H1 (cell line): ENCODE measurements at regions not wholly inside any gene's neighbourhood (a gene's known extent, or its start where the extent isn't known, plus 50 kb on each side); places are given as distances from the start of the nearest gene placed in this dataset.

Source experiments
- CTCF ChIA-PET: fragments of 300-600 bp; sonication (Branson Sonifier 250); formaldehyde crosslinking; loops from one replicate; lab custom pipeline; 2021; ENCODE audit not compliant: partially characterized antibody; lab: Charles Lee
- POLR2A ChIA-PET: fragments of 300-600 bp; sonication (Branson Sonifier 250); formaldehyde crosslinking; loops from one replicate; lab custom pipeline; 2021; ENCODE audit warnings: inconsistent platforms; ENCODE audit not compliant: partially characterized antibody; lab: Charles Lee
- DNase-seq, 2 experiments: peaks; one replicate each; pipeline versions ENCODE4 v3.0.0 to v3.0.0-alpha.2; 2010 to 2022; ENCODE audit warnings: low spot score in 2 of 2, low read depth in 1 of 2, mixed read lengths in 1 of 2
- FAIRE-seq: peaks from 2 replicates; lab custom pipeline; 2011; peaks lifted over from hg19 to GRCh38; lab: Jason Lieb, UNC
- H2AFZ ChIP-seq: 2 replicates; pipeline ENCODE4 v1.8.1; 2012; ENCODE audit warnings: low read length, inconsistent platforms
- H2AK5ac ChIP-seq: 2 replicates; pipeline ENCODE4 v1.6.1; 2013; ENCODE audit warnings: low read depth, low read length
- H2BK120ac ChIP-seq: replicated peaks from 2 replicates; pipeline ENCODE3; 2013; ENCODE audit warnings: low read depth, low read length, inconsistent platforms
- H2BK12ac ChIP-seq: 2 replicates; pipeline ENCODE4 v1.6.1; 2013; ENCODE audit warnings: low read depth, low read length
- H2BK15ac ChIP-seq: 2 replicates; pipeline ENCODE4 v1.6.1; 2013; ENCODE audit warnings: low read length
- H2BK20ac ChIP-seq: 2 replicates; pipeline ENCODE4 v1.6.1; 2013; ENCODE audit warnings: low read length
- H2BK5ac ChIP-seq: 2 replicates; pipeline ENCODE4 v1.6.1; 2013; ENCODE audit warnings: low read depth, low read length
- H3K14ac ChIP-seq: 2 replicates; pipeline ENCODE4 v1.6.1; 2013; ENCODE audit warnings: inconsistent platforms; ENCODE audit not compliant: insufficient read length
- H3K18ac ChIP-seq: 2 replicates; pipeline ENCODE4 v1.6.1; 2013; ENCODE audit warnings: low read length; ENCODE audit errors: extremely low read depth
- H3K23ac ChIP-seq: 2 replicates; pipeline ENCODE4 v1.6.1; 2013; ENCODE audit warnings: inconsistent platforms; ENCODE audit not compliant: insufficient read length
- H3K23me2 ChIP-seq: 2 replicates; pipeline ENCODE4 v1.6.1; 2013; ENCODE audit warnings: low read depth, low read length
- H3K27ac ChIP-seq: 2 replicates; pipeline ENCODE4 v1.6.1; 2011; ENCODE audit warnings: low read depth, low read length, inconsistent platforms
- H3K27me3 ChIP-seq, 4 experiments: replicated peaks in 1 of 4; 1 replicate in 1 of 4; 2 replicates in 3 of 4; pipeline versions ENCODE4 v1.6.1 to v1.8.1; 2011 to 2013; ENCODE audit warnings: low read length in 3 of 4, mild to moderate bottlenecking in 3 of 4, inconsistent platforms in 2 of 4, mixed read lengths in 2 of 4, moderate library complexity in 1 of 4; ENCODE audit not compliant: control insufficient read depth in 3 of 4, insufficient read depth in 3 of 4; ENCODE audit errors: extremely low read depth in 1 of 4
- H3K36me3 ChIP-seq, 4 experiments: 2 replicates each; pipeline versions ENCODE4 v1.6.1 to v1.8.1; 2011 to 2013; ENCODE audit warnings: mild to moderate bottlenecking in 4 of 4, low read length in 3 of 4, moderate library complexity in 2 of 4, control low read depth in 1 of 4, inconsistent platforms in 1 of 4; ENCODE audit not compliant: insufficient read depth in 4 of 4, control insufficient read depth in 2 of 4
- H3K4ac ChIP-seq: replicated peaks from 2 replicates; pipeline ENCODE3; 2013; ENCODE audit warnings: low read length, low read depth, mixed read lengths, inconsistent platforms; ENCODE audit not compliant: insufficient read length
- H3K4me1 ChIP-seq, 4 experiments: replicated peaks in 1 of 4; 1 replicate in 1 of 4; 2 replicates in 3 of 4; pipeline versions ENCODE4 v1.6.1 to v1.8.1; 2011 to 2013; ENCODE audit warnings: low read length in 3 of 4, inconsistent platforms in 2 of 4, mixed read lengths in 1 of 4; ENCODE audit not compliant: insufficient read depth in 4 of 4, control insufficient read depth in 3 of 4
- H3K4me2 ChIP-seq, 2 experiments: 2 replicates each; pipeline versions ENCODE4 v1.6.1 to v1.8.1; 2011 to 2013; ENCODE audit warnings: low read depth in 2 of 2, low read length in 2 of 2, control low read depth in 1 of 2, inconsistent platforms in 1 of 2, mild to moderate bottlenecking in 1 of 2; ENCODE audit not compliant: insufficient read depth in 1 of 2
- H3K4me3 ChIP-seq, 4 experiments: fragments of 200-600, 300-600 bp in 1 of 4; sonication (generic), shearing (Covaris generic), sonication (Bioruptor Twin) in 1 of 4; 2 replicates each; pipeline versions ENCODE4 v1.5.1 to v1.8.1; 2011 to 2016; ENCODE audit warnings: low read length in 4 of 4, low read depth in 3 of 4, control low read depth in 2 of 4, inconsistent platforms in 2 of 4, mild to moderate bottlenecking in 2 of 4, mixed read lengths in 1 of 4, moderate library complexity in 1 of 4; ENCODE audit not compliant: insufficient read depth in 2 of 4; ENCODE audit errors: extremely low read depth in 1 of 4
- H3K56ac ChIP-seq: replicated peaks from 2 replicates; pipeline ENCODE3; 2013; ENCODE audit warnings: low read depth, mild to moderate bottlenecking, mixed read lengths, low read length, inconsistent platforms; ENCODE audit not compliant: insufficient read length
- H3K79me1 ChIP-seq: 2 replicates; pipeline ENCODE4 v1.6.1; 2013; ENCODE audit warnings: low read depth, low read length, control low read depth
- H3K79me2 ChIP-seq, 2 experiments: 2 replicates each; pipeline versions ENCODE4 v1.6.1 to v1.8.1; 2012 to 2013; ENCODE audit warnings: low read length in 2 of 2, mild to moderate bottlenecking in 2 of 2, inconsistent platforms in 1 of 2; ENCODE audit not compliant: insufficient read depth in 2 of 2, control insufficient read depth in 1 of 2
- H3K9ac ChIP-seq, 4 experiments: replicated peaks in 1 of 4; 1 replicate in 1 of 4; 2 replicates in 3 of 4; pipeline versions ENCODE4 v1.6.1 to v1.8.1; 2011 to 2013; ENCODE audit warnings: low read depth in 3 of 4, low read length in 3 of 4, control low read depth in 2 of 4, mild to moderate bottlenecking in 2 of 4, moderate library complexity in 2 of 4, inconsistent platforms in 1 of 4; ENCODE audit errors: extremely low read depth in 1 of 4
- H3K9me3 ChIP-seq, 2 experiments: 2 replicates each; pipeline versions ENCODE4 v1.6.1 to v1.8.1; 2012 to 2013; ENCODE audit warnings: mild to moderate bottlenecking in 2 of 2, moderate library complexity in 2 of 2, control low read depth in 1 of 2, inconsistent platforms in 1 of 2, low read depth in 1 of 2, low read length in 1 of 2, mixed read lengths in 1 of 2; ENCODE audit not compliant: insufficient read depth in 2 of 2
- H4K20me1 ChIP-seq, 2 experiments: replicated peaks in 1 of 2; 2 replicates each; pipeline versions ENCODE3 to v1.8.1; 2011 to 2013; ENCODE audit warnings: inconsistent platforms in 2 of 2, low read length in 2 of 2, mild to moderate bottlenecking in 1 of 2; ENCODE audit not compliant: insufficient read depth in 2 of 2, control insufficient read depth in 1 of 2
- H4K5ac ChIP-seq: 2 replicates; pipeline ENCODE4 v1.6.1; 2013; ENCODE audit warnings: low read length, low read depth, mixed read lengths, inconsistent platforms; ENCODE audit not compliant: insufficient read length
- H4K8ac ChIP-seq: 2 replicates; pipeline ENCODE4 v1.8.0; 2013; ENCODE audit warnings: mild to moderate bottlenecking, moderate library complexity, low read length, inconsistent platforms; ENCODE audit not compliant: insufficient read depth; ENCODE audit errors: extremely low read depth
- H4K91ac ChIP-seq: replicated peaks from 2 replicates; pipeline ENCODE3; 2013; ENCODE audit warnings: low read length, mixed read lengths, inconsistent platforms; ENCODE audit not compliant: insufficient read length
- CBX5 ChIP-seq: fragments of 300-800, 300-1000 bp; sonication (generic); IDR thresholded peaks from 2 replicates; pipeline ENCODE4 v1.7.1; 2016; ENCODE audit warnings: antibody characterized with exemption, low read length, low read depth
- CREB1 ChIP-seq: IDR thresholded peaks from 2 replicates; pipeline ENCODE4 v1.6.1; 2012; ENCODE audit warnings: inconsistent platforms
- EZH2 ChIP-seq: fragments of 200-600 bp; sonication (generic); IDR thresholded peaks from 2 replicates; pipeline ENCODE4 v1.7.1; 2012; ENCODE audit warnings: low read depth, mild to moderate bottlenecking, moderate library complexity, low read length, inconsistent platforms; ENCODE audit not compliant: severe bottlenecking
- HDAC6 ChIP-seq: IDR thresholded peaks from one replicate; pipeline ENCODE4 v1.7.1; 2012; ENCODE audit warnings: low read depth, mild to moderate bottlenecking, inconsistent platforms, low read length, moderate library complexity
- POU5F1 ChIP-seq: IDR thresholded peaks from 2 replicates; pipeline ENCODE4 v1.6.1; 2011; ENCODE audit warnings: low read depth, mild to moderate bottlenecking, low read length, moderate library complexity
- SP4 ChIP-seq: IDR thresholded peaks from 2 replicates; pipeline ENCODE4 v1.6.1; 2012; ENCODE audit warnings: low read length, inconsistent platforms
- SUZ12 ChIP-seq: fragments of 200-600 bp; sonication (generic); IDR thresholded peaks from 2 replicates; pipeline ENCODE4 v1.6.1; 2012; ENCODE audit warnings: mild to moderate bottlenecking, inconsistent platforms, low read length, moderate library complexity, mixed read lengths
- TCF12 ChIP-seq: IDR thresholded peaks from 2 replicates; pipeline ENCODE4 v1.6.1; 2011; ENCODE audit warnings: low read depth, mild to moderate bottlenecking, low read length
- YY1 ChIP-seq: IDR thresholded peaks from 2 replicates; pipeline ENCODE4 v1.6.1; 2011; ENCODE audit warnings: low read depth, mild to moderate bottlenecking, low read length
- WGBS, 2 experiments: shearing (Covaris generic) in 1 of 2; methylation state at CpG; one replicate each; pipeline versions ENCODE4 v1.1.6 to v1.1.7; 2013 to 2015; ENCODE audit warnings: low lambda C conversion rate in 2 of 2, mixed read lengths in 2 of 2, inconsistent platforms in 1 of 2, low coverage in 1 of 2, missing lambda C conversion rate in 1 of 2; ENCODE audit not compliant: insufficient replicate concordance in 2 of 2, insufficient coverage in 1 of 2, insufficient read length in 1 of 2; ENCODE audit errors: extremely low coverage in 1 of 2, missing lambda C conversion rate in 1 of 2; 5-methylcytosine and 5-hydroxymethylcytosine counted together
- TF ChIP-seq, protein P1 (sequence below): IDR thresholded peaks from 2 replicates; pipeline ENCODE4 v1.6.1; 2012; ENCODE audit warnings: low read length, inconsistent platforms
- TF ChIP-seq, protein P2 (sequence below): IDR thresholded peaks from 2 replicates; pipeline ENCODE4 v1.6.1; 2012; ENCODE audit warnings: inconsistent platforms

DNA sequence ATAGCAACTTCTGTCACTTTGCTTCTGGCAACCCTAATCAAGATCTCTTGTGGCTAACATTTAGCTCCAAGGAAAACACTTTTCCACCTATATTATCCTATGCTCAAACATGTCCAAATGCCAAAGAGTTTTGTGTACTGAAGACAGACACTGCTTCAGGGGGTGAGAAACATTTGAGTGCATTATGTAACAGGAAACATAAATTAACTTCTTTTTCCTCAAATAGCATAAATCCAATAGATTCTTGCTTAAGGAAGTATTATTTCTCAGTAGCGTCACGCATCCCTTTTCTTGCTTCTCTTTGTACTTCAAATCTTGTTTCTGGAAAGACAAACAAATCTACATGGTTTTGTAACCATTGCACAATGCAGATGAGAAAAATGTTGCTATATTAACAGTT, 839.1 kb downstream of the GLUD2 start:
- H3K9ac ChIP-seq = no peak overlapping the region
- FAIRE-seq (no peak), DNase-seq (no peak)
- H3K4me2 ChIP-seq = no peak overlapping the region
- no peak overlapping the region for H2BK5ac ChIP-seq
- H2AK5ac ChIP-seq = no peak overlapping the region
- H4K91ac ChIP-seq = no peak overlapping the region
- H2BK15ac ChIP-seq = no peak overlapping the region
- no peak overlapping the region for H2BK12ac ChIP-seq
- H4K8ac ChIP-seq = no peak overlapping the region
- H3K9me3 ChIP-seq = no peaks in the 10 kb centered on the region
- no peak overlapping the region for H3K27ac ChIP-seq
- H3K18ac ChIP-seq = no peak overlapping the region
- ChIA-PET CTCF (no interaction called here), POLR2A (no interaction called here)
- no peak overlapping the region for H3K4ac ChIP-seq
- no peaks in the 10 kb centered on the region for H4K20me1 ChIP-seq
- no peak overlapping the region for H3K56ac ChIP-seq
- no peak overlapping the region for H3K23ac ChIP-seq
- no peak overlapping the region for H3K4me3 ChIP-seq
- no peaks in the 10 kb centered on the region for H3K36me3 ChIP-seq
- TF ChIP-seq SP4 (no peak), EZH2 (no peak), CBX5 (no peak), CREB1 (no peak), POU5F1 (no peak), TCF12 (no peak), SUZ12 (no peak), HDAC6 (no peak), YY1 (no peak)
- TF ChIP-seq, protein P1, sequence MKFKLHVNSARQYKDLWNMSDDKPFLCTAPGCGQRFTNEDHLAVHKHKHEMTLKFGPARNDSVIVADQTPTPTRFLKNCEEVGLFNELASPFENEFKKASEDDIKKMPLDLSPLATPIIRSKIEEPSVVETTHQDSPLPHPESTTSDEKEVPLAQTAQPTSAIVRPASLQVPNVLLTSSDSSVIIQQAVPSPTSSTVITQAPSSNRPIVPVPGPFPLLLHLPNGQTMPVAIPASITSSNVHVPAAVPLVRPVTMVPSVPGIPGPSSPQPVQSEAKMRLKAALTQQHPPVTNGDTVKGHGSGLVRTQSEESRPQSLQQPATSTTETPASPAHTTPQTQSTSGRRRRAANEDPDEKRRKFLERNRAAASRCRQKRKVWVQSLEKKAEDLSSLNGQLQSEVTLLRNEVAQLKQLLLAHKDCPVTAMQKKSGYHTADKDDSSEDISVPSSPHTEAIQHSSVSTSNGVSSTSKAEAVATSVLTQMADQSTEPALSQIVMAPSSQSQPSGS = no peak
- TF ChIP-seq, protein P2, sequence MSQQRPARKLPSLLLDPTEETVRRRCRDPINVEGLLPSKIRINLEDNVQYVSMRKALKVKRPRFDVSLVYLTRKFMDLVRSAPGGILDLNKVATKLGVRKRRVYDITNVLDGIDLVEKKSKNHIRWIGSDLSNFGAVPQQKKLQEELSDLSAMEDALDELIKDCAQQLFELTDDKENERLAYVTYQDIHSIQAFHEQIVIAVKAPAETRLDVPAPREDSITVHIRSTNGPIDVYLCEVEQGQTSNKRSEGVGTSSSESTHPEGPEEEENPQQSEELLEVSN = no peak
- no peaks in the 10 kb centered on the region for H3K27me3 ChIP-seq
- H3K14ac ChIP-seq = no peak overlapping the region
- H2BK120ac ChIP-seq = no peak overlapping the region
- H2BK20ac ChIP-seq = no peak overlapping the region
- H3K79me1 ChIP-seq = no peaks in the 10 kb centered on the region
- no peaks in the 10 kb centered on the region for H3K4me1 ChIP-seq
- no peak overlapping the region for H2AFZ ChIP-seq
- H4K5ac ChIP-seq = no peak overlapping the region
- 100% methylated on average over 2 of the region's 2 CpGs; no CpG with 5 or more reads in 1 of the 2 experiments for WGBS, 2 experiments
- no peaks in the 10 kb centered on the region for H3K79me2 ChIP-seq
- no peaks in the 10 kb centered on the region for H3K23me2 ChIP-seq
